SK-N-SH treated with all-trans-retinoic acid at 6 μM for 48 hours (cell line): ENCODE measurements at regions not wholly inside any gene's neighbourhood (a gene's known extent, or its start where the extent isn't known, plus 50 kb on each side); places are given as distances from the start of the nearest gene placed in this dataset.
"Not testable (repeated sequence)": the region's sequence is repeated elsewhere in the genome, so short reads cannot be mapped to it uniquely, and the experiment has no call there.

ENCODE experiments used
- ATAC-seq: fragments of 200-7000 bp; cut with Tn5 transposase; 3 replicates; pipeline ENCODE4 v1.9.1; 2020; ENCODE audit warnings: mild to moderate bottlenecking, moderate library complexity
- ARNTL ChIP-seq: fragments of 450-650 bp; formaldehyde crosslinking; IDR thresholded peaks from 2 replicates; pipeline ENCODE4 v1.5.0; 2020; ENCODE audit warnings: low read depth, mild to moderate bottlenecking, moderate library complexity, borderline replicate concordance
- BACH2 ChIP-seq: fragments of 250-450 bp; sonication (Bioruptor Pico); IDR thresholded peaks from 2 replicates; pipeline ENCODE4 v1.9.0; 2021; ENCODE audit warnings: mild to moderate bottlenecking, borderline replicate concordance
- CSDC2 ChIP-seq: fragments of 250-450 bp; sonication (Bioruptor Pico); IDR thresholded peaks from 2 replicates; pipeline ENCODE4 v1.5.0; 2020; ENCODE audit warnings: mild to moderate bottlenecking, moderate library complexity
- ESRRG ChIP-seq: fragments of 250-450 bp; sonication (Bioruptor Pico); IDR thresholded peaks from 2 replicates; pipeline ENCODE4 v1.6.1; 2021; ENCODE audit warnings: mild to moderate bottlenecking
- GLIS3 ChIP-seq: fragments of 250-450 bp; sonication (Bioruptor Pico); IDR thresholded peaks from 2 replicates; pipeline ENCODE4 v1.5.0; 2020; ENCODE audit warnings: mild to moderate bottlenecking, moderate library complexity
- ISL1 ChIP-seq: fragments of 250-450 bp; sonication (Bioruptor Pico); IDR thresholded peaks from 2 replicates; pipeline ENCODE4 v2.1.2; 2022; ENCODE audit warnings: mild to moderate bottlenecking, moderate library complexity
- OSR1 ChIP-seq: fragments of 250-450 bp; sonication (Bioruptor Pico); IDR thresholded peaks from 2 replicates; pipeline ENCODE4 v1.8.0; 2022; ENCODE audit warnings: moderate library complexity, mild to moderate bottlenecking, inconsistent platforms
- PPARA ChIP-seq: fragments of 250-450 bp; sonication (Bioruptor Pico); IDR thresholded peaks from 2 replicates; pipeline ENCODE4 v1.5.0; 2020; ENCODE audit warnings: mild to moderate bottlenecking, borderline replicate concordance
- RARB ChIP-seq: fragments of 250-450 bp; sonication (Bioruptor Pico); IDR thresholded peaks from 2 replicates; pipeline ENCODE4 v1.8.0; 2021; ENCODE audit warnings: mild to moderate bottlenecking, moderate library complexity
- SNAI2 ChIP-seq: fragments of 250-450 bp; sonication (Bioruptor Pico); IDR thresholded peaks from 2 replicates; pipeline ENCODE4 v1.5.0; 2020; ENCODE audit warnings: mild to moderate bottlenecking, moderate library complexity
- TCF4 ChIP-seq: fragments of 250-450 bp; sonication (Bioruptor Pico); IDR thresholded peaks from 2 replicates; pipeline ENCODE4 v1.8.0; 2021; ENCODE audit warnings: mild to moderate bottlenecking, moderate library complexity, borderline replicate concordance
- TOX ChIP-seq: fragments of 250-450 bp; sonication (Bioruptor Pico); IDR thresholded peaks from 2 replicates; pipeline ENCODE4 v1.8.0; 2021; ENCODE audit warnings: mild to moderate bottlenecking, moderate library complexity, borderline replicate concordance
- ZFP3 ChIP-seq: fragments of 250-450 bp; sonication (Bioruptor Pico); IDR thresholded peaks from 2 replicates; pipeline ENCODE4 v1.5.0; 2020; ENCODE audit warnings: mild to moderate bottlenecking, moderate library complexity
- ZFP30 ChIP-seq: fragments of 450-650 bp; formaldehyde crosslinking; IDR thresholded peaks from 2 replicates; pipeline ENCODE4 v1.5.0; 2022; ENCODE audit warnings: mild to moderate bottlenecking, moderate library complexity
- ZNF565 ChIP-seq: fragments of 450-650 bp; formaldehyde crosslinking; conservative IDR thresholded peaks from 2 replicates; pipeline ENCODE4 v1.5.0; 2020; ENCODE audit warnings: low read depth, mild to moderate bottlenecking, moderate library complexity
- ZNF70 ChIP-seq: fragments of 450-650 bp; formaldehyde crosslinking; IDR thresholded peaks from 2 replicates; pipeline ENCODE4 v1.5.0; 2020; ENCODE audit warnings: mild to moderate bottlenecking, moderate library complexity
- ZNF8 ChIP-seq: fragments of 450-650 bp; formaldehyde crosslinking; IDR thresholded peaks from 2 replicates; pipeline ENCODE4 v1.5.0; 2020; ENCODE audit warnings: mild to moderate bottlenecking, moderate library complexity
- TF ChIP-seq, protein P1 (sequence below): fragments of 250-450 bp; sonication (Bioruptor Pico); IDR thresholded peaks from 2 replicates; pipeline ENCODE4 v1.8.0; 2021; ENCODE audit warnings: low read depth, mild to moderate bottlenecking, moderate library complexity, borderline replicate concordance
- TF ChIP-seq, protein P2 (sequence below): fragments of 250-450 bp; sonication (Bioruptor Pico); IDR thresholded peaks from 2 replicates; pipeline ENCODE4 v1.8.0; 2020; ENCODE audit warnings: mild to moderate bottlenecking, moderate library complexity, borderline replicate concordance
- TF ChIP-seq, protein P3 (sequence below): fragments of 250-450 bp; sonication (Bioruptor Pico); IDR thresholded peaks from 2 replicates; pipeline ENCODE4 v1.5.1; 2020; ENCODE audit warnings: low read depth, mild to moderate bottlenecking, moderate library complexity

DNA sequence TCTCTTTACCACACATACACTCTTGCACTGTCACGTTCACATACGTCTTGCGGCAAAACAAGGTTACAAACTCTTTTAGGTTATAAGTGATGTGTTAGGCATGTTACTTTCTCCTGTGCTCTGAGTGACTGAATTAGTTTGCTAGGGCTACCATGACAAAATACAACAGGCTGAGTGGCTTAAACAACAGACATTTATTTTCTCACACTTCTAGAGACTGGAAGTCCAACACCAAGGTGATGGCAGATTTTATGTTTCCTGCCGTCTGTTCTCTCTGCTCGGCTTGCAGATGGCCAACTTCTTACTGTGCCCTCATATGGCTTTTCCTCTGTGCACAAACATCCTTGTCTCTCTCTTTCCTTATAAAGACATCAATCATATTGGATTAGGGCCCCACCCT is 1224.3 kb upstream of the TENM3 start:
- no peak for ATAC-seq
- TF ChIP-seq ZNF8 (no peak), TOX (CRISPR knock-in tag) (no peak), ISL1 (CRISPR knock-in tag) (no peak), TCF4 (CRISPR knock-in tag) (no peak), OSR1 (CRISPR knock-in tag) (no peak), ZFP30 (no peak), CSDC2 (CRISPR knock-in tag) (no peak), ZNF565 (CRISPR knock-in tag) (no peak), ZFP3 (CRISPR knock-in tag) (no peak), RARB (CRISPR knock-in tag) (no peak), ZNF70 (no peak), BACH2 (CRISPR knock-in tag) (no peak), PPARA (CRISPR knock-in tag) (no peak), SNAI2 (no peak)
- TF ChIP-seq, protein P1, sequence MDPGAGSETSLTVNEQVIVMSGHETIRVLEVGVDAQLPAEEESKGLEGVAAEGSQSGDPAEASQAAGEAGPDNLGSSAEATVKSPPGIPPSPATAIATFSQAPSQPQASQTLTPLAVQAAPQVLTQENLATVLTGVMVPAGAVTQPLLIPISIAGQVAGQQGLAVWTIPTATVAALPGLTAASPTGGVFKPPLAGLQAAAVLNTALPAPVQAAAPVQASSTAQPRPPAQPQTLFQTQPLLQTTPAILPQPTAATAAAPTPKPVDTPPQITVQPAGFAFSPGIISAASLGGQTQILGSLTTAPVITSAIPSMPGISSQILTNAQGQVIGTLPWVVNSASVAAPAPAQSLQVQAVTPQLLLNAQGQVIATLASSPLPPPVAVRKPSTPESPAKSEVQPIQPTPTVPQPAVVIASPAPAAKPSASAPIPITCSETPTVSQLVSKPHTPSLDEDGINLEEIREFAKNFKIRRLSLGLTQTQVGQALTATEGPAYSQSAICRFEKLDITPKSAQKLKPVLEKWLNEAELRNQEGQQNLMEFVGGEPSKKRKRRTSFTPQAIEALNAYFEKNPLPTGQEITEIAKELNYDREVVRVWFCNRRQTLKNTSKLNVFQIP (CRISPR knock-in tag), result no peak
- TF ChIP-seq, protein P2, sequence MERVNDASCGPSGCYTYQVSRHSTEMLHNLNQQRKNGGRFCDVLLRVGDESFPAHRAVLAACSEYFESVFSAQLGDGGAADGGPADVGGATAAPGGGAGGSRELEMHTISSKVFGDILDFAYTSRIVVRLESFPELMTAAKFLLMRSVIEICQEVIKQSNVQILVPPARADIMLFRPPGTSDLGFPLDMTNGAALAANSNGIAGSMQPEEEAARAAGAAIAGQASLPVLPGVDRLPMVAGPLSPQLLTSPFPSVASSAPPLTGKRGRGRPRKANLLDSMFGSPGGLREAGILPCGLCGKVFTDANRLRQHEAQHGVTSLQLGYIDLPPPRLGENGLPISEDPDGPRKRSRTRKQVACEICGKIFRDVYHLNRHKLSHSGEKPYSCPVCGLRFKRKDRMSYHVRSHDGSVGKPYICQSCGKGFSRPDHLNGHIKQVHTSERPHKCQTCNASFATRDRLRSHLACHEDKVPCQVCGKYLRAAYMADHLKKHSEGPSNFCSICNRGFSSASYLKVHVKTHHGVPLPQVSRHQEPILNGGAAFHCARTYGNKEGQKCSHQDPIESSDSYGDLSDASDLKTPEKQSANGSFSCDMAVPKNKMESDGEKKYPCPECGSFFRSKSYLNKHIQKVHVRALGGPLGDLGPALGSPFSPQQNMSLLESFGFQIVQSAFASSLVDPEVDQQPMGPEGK (CRISPR knock-in tag), result no peak

- ATAC-seq, result no peak
- TF ChIP-seq ISL1 (CRISPR knock-in tag), result no peak
- TF ChIP-seq BACH2 (CRISPR knock-in tag), result no peak
- TF ChIP-seq, protein P3, sequence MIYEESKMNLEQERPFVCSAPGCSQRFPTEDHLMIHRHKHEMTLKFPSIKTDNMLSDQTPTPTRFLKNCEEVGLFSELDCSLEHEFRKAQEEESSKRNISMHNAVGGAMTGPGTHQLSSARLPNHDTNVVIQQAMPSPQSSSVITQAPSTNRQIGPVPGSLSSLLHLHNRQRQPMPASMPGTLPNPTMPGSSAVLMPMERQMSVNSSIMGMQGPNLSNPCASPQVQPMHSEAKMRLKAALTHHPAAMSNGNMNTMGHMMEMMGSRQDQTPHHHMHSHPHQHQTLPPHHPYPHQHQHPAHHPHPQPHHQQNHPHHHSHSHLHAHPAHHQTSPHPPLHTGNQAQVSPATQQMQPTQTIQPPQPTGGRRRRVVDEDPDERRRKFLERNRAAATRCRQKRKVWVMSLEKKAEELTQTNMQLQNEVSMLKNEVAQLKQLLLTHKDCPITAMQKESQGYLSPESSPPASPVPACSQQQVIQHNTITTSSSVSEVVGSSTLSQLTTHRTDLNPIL, result no peak
- TF ChIP-seq GLIS3 (CRISPR knock-in tag), result no peak
- no peak for TF ChIP-seq ESRRG (CRISPR knock-in tag)
- TF ChIP-seq, protein P1 (CRISPR knock-in tag), result no peak
- TF ChIP-seq ARNTL, result no peak
Observed at GRCh38 chr4:181020456-181020855, 1222.7 kb upstream of the TENM3 start.

DNA sequence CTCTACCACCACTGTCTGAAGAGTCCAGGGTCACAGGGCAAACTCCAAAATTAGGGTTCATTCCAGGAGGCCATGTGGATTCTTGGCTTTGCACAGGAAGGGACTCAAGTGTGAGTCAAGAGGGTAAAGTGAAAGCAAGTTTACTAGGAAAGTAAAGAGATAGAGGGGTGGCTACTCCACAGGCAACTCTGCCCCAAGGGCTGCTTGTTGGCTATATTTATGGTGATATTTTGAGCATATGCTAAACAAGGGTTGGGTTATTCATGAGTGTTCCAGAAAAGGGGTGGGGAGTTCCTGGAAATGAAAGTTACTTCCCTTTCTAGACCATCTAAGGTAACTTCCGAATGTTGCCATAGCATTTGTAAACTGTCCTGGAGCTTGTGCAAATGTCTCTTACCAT is 1222.0 kb upstream of the TENM3 start:
- TF ChIP-seq GLIS3 (CRISPR knock-in tag) (no peak), ISL1 (CRISPR knock-in tag) (no peak), SNAI2 (no peak), ZFP3 (CRISPR knock-in tag) (no peak), CSDC2 (CRISPR knock-in tag) (no peak)
- TF ChIP-seq, protein P1 (CRISPR knock-in tag), result no peak
- no peak for ATAC-seq

- not testable (repeated sequence) for ATAC-seq
Observed at GRCh38 chr4:181030135-181030921, 1212.9 kb upstream of the TENM3 start.
